ENCODE measurements at regions not wholly inside any gene's neighbourhood (a gene's known extent, or its start where the extent isn't known, plus 50 kb on each side); places are given as distances from the start of the nearest gene placed in this dataset.
"Not testable (repeated sequence)": the region's sequence is repeated elsewhere in the genome, so short reads cannot be mapped to it uniquely, and the experiment has no call there.

- no peak overlapping the region for H3K27ac ChIP-seq (ENCODE audit: low read depth, low read length, severe bottlenecking)
- H3K4me1 ChIP-seq (ENCODE audit: control insufficient read depth, insufficient read depth, low read length, poor library complexity, severe bottlenecking): no peaks in the 10 kb centered on the region
- no peaks in the 10 kb centered on the region for H3K36me3 ChIP-seq (ENCODE audit: control insufficient read depth, insufficient read depth, low read length)
- no CpG with 5 or more reads among the region's 3 CpGs for WGBS, 2 experiments (ENCODE audit: insufficient coverage in 2 of 2)
- no peaks in the 10 kb centered on the region for H3K9me3 ChIP-seq (ENCODE audit: control insufficient read depth, low read length)
- no peak overlapping the region for H3K4me3 ChIP-seq (ENCODE audit: extremely low read depth, insufficient read depth, low read length, poor library complexity, severe bottlenecking)
Measured at GRCh38 chr11:33987545-33987944, 64.0 kb upstream of the CAPRIN1 start.

- H3K9me3 ChIP-seq (ENCODE audit: control insufficient read depth, low read length); H3K36me3 ChIP-seq (ENCODE audit: control insufficient read depth, insufficient read depth, low read length); H3K4me3 ChIP-seq (ENCODE audit: extremely low read depth, insufficient read depth, low read length, poor library complexity, severe bottlenecking); H3K4me1 ChIP-seq (ENCODE audit: control insufficient read depth, insufficient read depth, low read length, poor library complexity, severe bottlenecking); H3K27ac ChIP-seq (ENCODE audit: low read depth, low read length, severe bottlenecking): not testable (repeated sequence)
- 87 to 94% methylated on average over 6 of the region's 12 CpGs for WGBS, 2 experiments (ENCODE audit: insufficient coverage in 2 of 2)
Measured at GRCh38 chr11:33986597-33987501, 64.7 kb upstream of the CAPRIN1 start.

GRCh38 chr11:33984682-33985389 is 66.7 kb upstream of the CAPRIN1 start:
- Histone ChIP-seq H3K4me1 (ENCODE audit: control insufficient read depth, insufficient read depth, low read length, poor library complexity, severe bottlenecking) (no peaks in the 10 kb centered on the region), H3K36me3 (ENCODE audit: control insufficient read depth, insufficient read depth, low read length) (no peaks in the 10 kb centered on the region), H3K4me3 (ENCODE audit: extremely low read depth, insufficient read depth, low read length, poor library complexity, severe bottlenecking) (no peak overlapping the region), H3K9me3 (ENCODE audit: control insufficient read depth, low read length) (no peaks in the 10 kb centered on the region), H3K27ac (ENCODE audit: low read depth, low read length, severe bottlenecking) (no peak overlapping the region)
- WGBS, 2 experiments (ENCODE audit: insufficient coverage in 2 of 2): 80% methylated on average over 1 of the region's 5 CpGs; no CpG with 5 or more reads in 1 of the 2 experiments

- Histone ChIP-seq H3K4me3 (ENCODE audit: extremely low read depth, insufficient read depth, low read length, poor library complexity, severe bottlenecking) (no peak overlapping the region), H3K9me3 (ENCODE audit: control insufficient read depth, low read length) (no peaks in the 10 kb centered on the region), H3K27ac (ENCODE audit: low read depth, low read length, severe bottlenecking) (no peak overlapping the region), H3K4me1 (ENCODE audit: control insufficient read depth, insufficient read depth, low read length, poor library complexity, severe bottlenecking) (no peaks in the 10 kb centered on the region), H3K36me3 (ENCODE audit: control insufficient read depth, insufficient read depth, low read length) (no peaks in the 10 kb centered on the region)
Measured at GRCh38 chr11:33982661-33983060, 68.9 kb upstream of the CAPRIN1 start.

- 90 to 96% methylated on average over 2 to 3 of the region's 3 CpGs for WGBS, 2 experiments (ENCODE audit: insufficient coverage in 2 of 2)
- no peaks in the 10 kb centered on the region for H3K36me3 ChIP-seq (ENCODE audit: control insufficient read depth, insufficient read depth, low read length)
- no peaks in the 10 kb centered on the region for H3K9me3 ChIP-seq (ENCODE audit: control insufficient read depth, low read length)
- no peak overlapping the region for H3K4me3 ChIP-seq (ENCODE audit: extremely low read depth, insufficient read depth, low read length, poor library complexity, severe bottlenecking)
- H3K4me1 ChIP-seq (ENCODE audit: control insufficient read depth, insufficient read depth, low read length, poor library complexity, severe bottlenecking): no peaks in the 10 kb centered on the region
- H3K27ac ChIP-seq (ENCODE audit: low read depth, low read length, severe bottlenecking): no peak overlapping the region
Measured at GRCh38 chr11:33980897-33981296, 70.6 kb upstream of the CAPRIN1 start.

GRCh38 chr11:33978376-33978775 is 73.2 kb upstream of the CAPRIN1 start:
- no peaks in the 10 kb centered on the region for H3K9me3 ChIP-seq (ENCODE audit: control insufficient read depth, low read length)
- H3K36me3 ChIP-seq (ENCODE audit: control insufficient read depth, insufficient read depth, low read length): no peaks in the 10 kb centered on the region
- no peaks in the 10 kb centered on the region for H3K4me1 ChIP-seq (ENCODE audit: control insufficient read depth, insufficient read depth, low read length, poor library complexity, severe bottlenecking)
- WGBS, 2 experiments (ENCODE audit: insufficient coverage in 2 of 2): 100% methylated on average over 3 to 4 of the region's 6 CpGs
- no peak overlapping the region for H3K27ac ChIP-seq (ENCODE audit: low read depth, low read length, severe bottlenecking)
- H3K4me3 ChIP-seq (ENCODE audit: extremely low read depth, insufficient read depth, low read length, poor library complexity, severe bottlenecking): no peak overlapping the region

- no peaks in the 10 kb centered on the region for H3K4me1 ChIP-seq (ENCODE audit: control insufficient read depth, insufficient read depth, low read length, poor library complexity, severe bottlenecking)
- WGBS, 2 experiments (ENCODE audit: insufficient coverage in 2 of 2): 93 to 95% methylated on average over 3 of the region's 4 CpGs
- no peak overlapping the region for H3K27ac ChIP-seq (ENCODE audit: low read depth, low read length, severe bottlenecking)
- H3K4me3 ChIP-seq (ENCODE audit: extremely low read depth, insufficient read depth, low read length, poor library complexity, severe bottlenecking): no peak overlapping the region
- H3K36me3 ChIP-seq (ENCODE audit: control insufficient read depth, insufficient read depth, low read length): no peaks in the 10 kb centered on the region
- H3K9me3 ChIP-seq (ENCODE audit: control insufficient read depth, low read length): no peaks in the 10 kb centered on the region
Measured at GRCh38 chr11:33977676-33978075, 73.9 kb upstream of the CAPRIN1 start.

GRCh38 chr11:33976495-33977199 is 74.9 kb upstream of the CAPRIN1 start:
- no peaks in the 10 kb centered on the region for H3K4me1 ChIP-seq (ENCODE audit: control insufficient read depth, insufficient read depth, low read length, poor library complexity, severe bottlenecking)
- H3K27ac ChIP-seq (ENCODE audit: low read depth, low read length, severe bottlenecking): no peak overlapping the region
- 93 to 100% methylated on average over 4 to 5 of the region's 7 CpGs for WGBS, 2 experiments (ENCODE audit: insufficient coverage in 2 of 2)
- H3K36me3 ChIP-seq (ENCODE audit: control insufficient read depth, insufficient read depth, low read length): no peaks in the 10 kb centered on the region
- H3K4me3 ChIP-seq (ENCODE audit: extremely low read depth, insufficient read depth, low read length, poor library complexity, severe bottlenecking): no peak overlapping the region
- no peaks in the 10 kb centered on the region for H3K9me3 ChIP-seq (ENCODE audit: control insufficient read depth, low read length)

GRCh38 chr11:33974804-33975203 is 76.7 kb upstream of the CAPRIN1 start:
- Histone ChIP-seq H3K9me3 (ENCODE audit: control insufficient read depth, low read length) (no peaks in the 10 kb centered on the region), H3K4me3 (ENCODE audit: extremely low read depth, insufficient read depth, low read length, poor library complexity, severe bottlenecking) (no peak overlapping the region), H3K4me1 (ENCODE audit: control insufficient read depth, insufficient read depth, low read length, poor library complexity, severe bottlenecking) (no peaks in the 10 kb centered on the region), H3K36me3 (ENCODE audit: control insufficient read depth, insufficient read depth, low read length) (no peaks in the 10 kb centered on the region), H3K27ac (ENCODE audit: low read depth, low read length, severe bottlenecking) (no peak overlapping the region)
- WGBS, 2 experiments (ENCODE audit: insufficient coverage in 2 of 2): 92 to 96% methylated on average over 4 of the region's 4 CpGs

- WGBS, 2 experiments (ENCODE audit: insufficient coverage in 2 of 2): 78 to 88% methylated on average over 3 to 4 of the region's 12 CpGs
- not testable (repeated sequence) for H3K9me3 ChIP-seq (ENCODE audit: control insufficient read depth, low read length); H3K4me1 ChIP-seq (ENCODE audit: control insufficient read depth, insufficient read depth, low read length, poor library complexity, severe bottlenecking); H3K27ac ChIP-seq (ENCODE audit: low read depth, low read length, severe bottlenecking); H3K4me3 ChIP-seq (ENCODE audit: extremely low read depth, insufficient read depth, low read length, poor library complexity, severe bottlenecking); H3K36me3 ChIP-seq (ENCODE audit: control insufficient read depth, insufficient read depth, low read length)
Measured at GRCh38 chr11:33971530-33971929, 79.7 kb upstream of the LMO2 start.
